ENCODE measurements at regions not wholly inside any gene's neighbourhood (a gene's known extent, or its start where the extent isn't known, plus 50 kb on each side); places are given as distances from the start of the nearest gene placed in this dataset.
"Not testable (repeated sequence)": the region's sequence is repeated elsewhere in the genome, so short reads cannot be mapped to it uniquely, and the experiment has no call there.

DNA sequence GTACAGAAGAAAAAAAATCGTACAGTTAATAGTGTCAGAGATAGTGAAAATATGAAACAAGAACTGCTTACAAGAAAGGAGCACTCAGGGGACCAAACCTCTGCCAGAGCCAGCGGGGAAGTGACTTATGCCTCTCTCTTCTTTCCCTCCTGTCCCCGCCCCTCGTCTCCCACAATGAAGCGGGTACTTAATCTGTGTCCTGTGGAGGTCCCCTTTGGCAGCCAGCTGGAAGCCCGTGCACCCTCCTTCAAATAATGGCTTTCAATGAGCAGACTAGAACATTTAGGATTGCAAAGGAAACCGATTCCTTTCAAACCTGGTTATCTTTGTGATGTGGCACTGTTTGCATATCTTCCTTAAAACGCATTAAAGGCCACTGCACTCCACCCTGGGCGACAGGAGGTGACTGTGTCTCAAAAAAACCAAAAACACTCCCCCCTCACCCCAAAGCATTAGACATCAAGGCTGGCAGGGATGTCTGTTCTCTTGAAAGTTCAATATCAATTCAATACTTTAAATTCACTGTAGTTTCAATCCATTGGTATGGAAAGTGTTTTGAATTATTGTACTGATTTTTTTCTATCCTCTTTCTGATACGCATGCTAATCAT, 51.7 kb downstream of the PPIAL4C start:
- H3K4me1 ChIP-seq (ENCODE audit: control insufficient read depth, insufficient read depth, low read length); H3K9ac ChIP-seq (ENCODE audit: low read depth, low read length); H3K36me3 ChIP-seq (ENCODE audit: control insufficient read depth, insufficient read depth, low read length); H3K4me3 ChIP-seq (ENCODE audit: low read depth, low read length); H3K9me3 ChIP-seq (ENCODE audit: control insufficient read depth, insufficient read depth, low read length); H3K27me3 ChIP-seq (ENCODE audit: control insufficient read depth, insufficient read depth, low read length): not testable (repeated sequence)

DNA sequence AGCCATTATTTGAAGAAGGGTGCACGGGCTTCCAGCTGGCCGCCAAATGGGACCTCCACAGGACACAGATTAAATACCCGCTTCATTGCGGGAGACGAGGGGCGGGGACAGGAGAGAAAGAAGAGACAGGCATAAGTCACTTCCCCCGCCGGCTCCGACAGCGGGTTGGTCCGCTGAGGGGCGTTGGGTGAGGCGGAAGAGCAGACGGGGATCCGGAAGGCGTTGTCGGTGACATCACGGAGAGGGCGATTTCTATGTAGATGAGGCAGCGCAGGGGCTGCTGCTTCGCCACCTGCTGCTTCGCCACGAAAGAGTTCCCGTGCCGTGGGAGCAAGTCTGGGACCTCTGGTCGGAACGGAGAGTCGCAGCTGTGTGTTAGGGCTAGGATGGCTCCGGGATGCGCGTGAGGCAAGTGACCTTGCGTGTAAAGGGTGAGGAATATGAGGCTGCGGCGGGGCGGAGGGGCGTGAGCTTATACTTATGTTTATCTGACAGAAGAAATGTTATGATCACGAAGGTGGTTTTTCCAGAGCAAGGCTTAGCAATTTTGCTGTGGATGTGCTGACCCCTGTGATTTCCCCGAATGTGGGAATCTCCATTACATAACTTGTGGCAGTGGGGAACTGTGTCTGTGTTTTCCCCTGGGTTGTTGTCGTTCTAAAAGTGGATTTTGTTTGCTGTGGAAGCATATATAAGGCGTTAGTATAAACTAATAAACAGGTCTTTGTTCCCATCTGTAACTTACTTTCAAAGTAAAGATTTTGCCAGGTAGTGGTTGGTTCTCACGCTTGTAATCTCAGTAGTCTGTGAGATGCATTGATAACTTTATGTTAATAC, 52.9 kb downstream of the PPIAL4C start:
- H3K9me3 ChIP-seq (ENCODE audit: control insufficient read depth, insufficient read depth, low read length); H3K4me1 ChIP-seq (ENCODE audit: control insufficient read depth, insufficient read depth, low read length); H3K27me3 ChIP-seq (ENCODE audit: control insufficient read depth, insufficient read depth, low read length); H3K36me3 ChIP-seq (ENCODE audit: control insufficient read depth, insufficient read depth, low read length): not testable (repeated sequence)
- Histone ChIP-seq H3K9ac (ENCODE audit: low read depth, low read length) (peak overlapping the region; percentile 97), H3K4me3 (ENCODE audit: low read depth, low read length) (peak overlapping the region; percentile 43)

DNA sequence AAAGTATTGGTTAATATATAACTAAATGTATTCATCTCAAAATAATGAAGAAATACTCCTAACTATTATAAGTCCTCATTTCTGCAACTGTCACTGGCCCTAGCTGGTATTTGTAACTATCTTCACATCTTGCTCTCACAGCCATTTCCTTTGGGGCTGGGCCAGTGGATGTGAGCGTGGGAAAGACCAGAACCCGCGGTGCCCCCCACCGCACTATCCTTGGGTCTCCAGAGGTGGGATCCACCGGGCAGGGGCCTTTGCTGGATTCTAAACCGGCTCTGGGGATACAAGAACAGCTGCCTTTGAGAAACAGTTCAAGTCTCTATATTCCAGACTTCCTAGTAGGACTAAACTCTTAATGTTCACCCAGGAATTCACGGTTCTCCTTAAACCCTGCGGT, 54.8 kb downstream of the PPIAL4C start:
- not testable (repeated sequence) for H3K4me3 ChIP-seq (ENCODE audit: low read depth, low read length); H3K4me1 ChIP-seq (ENCODE audit: control insufficient read depth, insufficient read depth, low read length); H3K9me3 ChIP-seq (ENCODE audit: control insufficient read depth, insufficient read depth, low read length); H3K9ac ChIP-seq (ENCODE audit: low read depth, low read length); H3K27me3 ChIP-seq (ENCODE audit: control insufficient read depth, insufficient read depth, low read length); H3K36me3 ChIP-seq (ENCODE audit: control insufficient read depth, insufficient read depth, low read length)

DNA sequence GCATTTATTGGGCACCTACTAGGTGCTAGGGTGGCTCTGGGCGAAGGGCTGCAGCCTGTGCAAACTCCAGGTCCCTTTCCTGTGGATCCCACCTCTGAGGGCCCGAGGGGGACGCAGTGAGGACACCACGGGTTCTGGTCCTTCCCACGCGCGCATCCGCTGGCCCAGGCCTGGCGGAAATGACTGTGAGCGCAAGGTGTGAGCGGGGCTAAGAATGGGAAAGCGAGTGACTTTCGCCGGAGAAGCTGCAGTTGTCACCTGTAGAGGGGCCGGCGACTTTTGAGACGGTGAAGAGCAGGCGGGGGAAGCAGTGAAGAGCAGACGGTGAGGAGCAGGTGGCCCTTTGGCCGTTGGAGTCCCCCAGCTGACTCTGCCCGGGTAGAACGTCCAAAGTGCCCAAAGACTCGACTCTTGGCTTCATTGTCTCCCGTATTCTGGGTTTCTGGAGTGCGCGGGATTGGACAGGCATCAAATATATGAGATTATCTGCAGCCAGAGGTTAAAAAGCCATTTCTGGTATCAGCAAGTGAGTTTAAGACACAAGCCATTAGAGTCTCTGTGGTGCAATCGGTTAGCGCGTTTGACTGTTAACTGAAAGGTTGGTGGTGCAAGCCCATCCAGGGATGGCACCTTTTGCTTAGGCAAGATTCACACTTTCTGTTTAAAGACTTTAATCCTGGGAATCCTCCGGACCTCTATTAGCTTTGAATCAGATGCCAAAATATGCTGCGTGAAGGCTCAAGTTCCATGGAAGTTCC, 55.4 kb downstream of the PPIAL4C start:
- not testable (repeated sequence) for H3K4me3 ChIP-seq (ENCODE audit: low read depth, low read length); H3K27me3 ChIP-seq (ENCODE audit: control insufficient read depth, insufficient read depth, low read length); H3K9ac ChIP-seq (ENCODE audit: low read depth, low read length); H3K9me3 ChIP-seq (ENCODE audit: control insufficient read depth, insufficient read depth, low read length); H3K4me1 ChIP-seq (ENCODE audit: control insufficient read depth, insufficient read depth, low read length); H3K36me3 ChIP-seq (ENCODE audit: control insufficient read depth, insufficient read depth, low read length)

DNA sequence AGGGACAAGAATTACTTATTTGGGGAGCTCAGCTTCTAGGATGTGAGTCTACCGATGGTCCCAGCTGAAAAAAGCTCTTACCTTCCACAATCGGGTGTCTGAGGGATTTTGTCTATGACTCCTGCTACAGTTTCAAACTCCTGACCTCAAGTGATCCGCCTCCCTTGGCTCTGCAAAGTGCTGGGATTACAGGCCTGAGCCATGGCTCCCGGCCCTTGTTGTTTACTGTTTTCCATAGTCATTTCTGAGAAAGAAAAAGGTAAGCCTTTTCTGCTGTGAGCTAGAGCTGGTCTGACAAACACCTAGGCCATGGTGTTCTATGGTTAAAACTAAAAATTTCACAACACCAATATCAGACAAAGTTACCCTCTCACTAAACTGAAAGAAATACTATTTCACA, 57.5 kb downstream of the PPIAL4C start:
- H3K9ac ChIP-seq (ENCODE audit: low read depth, low read length); H3K4me1 ChIP-seq (ENCODE audit: control insufficient read depth, insufficient read depth, low read length); H3K36me3 ChIP-seq (ENCODE audit: control insufficient read depth, insufficient read depth, low read length); H3K4me3 ChIP-seq (ENCODE audit: low read depth, low read length); H3K9me3 ChIP-seq (ENCODE audit: control insufficient read depth, insufficient read depth, low read length); H3K27me3 ChIP-seq (ENCODE audit: control insufficient read depth, insufficient read depth, low read length): not testable (repeated sequence)

DNA sequence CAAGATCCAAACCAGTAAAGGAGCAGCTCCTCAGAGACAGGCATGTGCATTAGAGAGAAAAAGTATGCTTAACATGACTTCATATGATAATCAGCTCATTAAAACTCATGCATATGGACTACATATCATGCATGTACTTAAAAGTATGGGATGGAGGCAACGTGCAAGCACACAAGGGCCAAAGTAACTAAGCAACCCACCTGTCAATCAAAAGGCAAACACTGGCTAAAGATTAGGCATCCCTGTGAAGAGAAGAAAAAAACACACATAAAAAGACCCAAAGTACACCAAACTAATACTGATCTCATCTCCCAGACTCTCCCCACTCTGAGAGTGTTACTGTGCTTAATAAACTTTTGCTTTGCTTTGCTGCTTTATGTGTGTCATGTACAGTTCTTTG, 61.2 kb downstream of the PPIAL4C start:
- H3K9ac ChIP-seq (ENCODE audit: low read depth, low read length); H3K4me1 ChIP-seq (ENCODE audit: control insufficient read depth, insufficient read depth, low read length); H3K4me3 ChIP-seq (ENCODE audit: low read depth, low read length); H3K36me3 ChIP-seq (ENCODE audit: control insufficient read depth, insufficient read depth, low read length); H3K27me3 ChIP-seq (ENCODE audit: control insufficient read depth, insufficient read depth, low read length); H3K9me3 ChIP-seq (ENCODE audit: control insufficient read depth, insufficient read depth, low read length): not testable (repeated sequence)

DNA sequence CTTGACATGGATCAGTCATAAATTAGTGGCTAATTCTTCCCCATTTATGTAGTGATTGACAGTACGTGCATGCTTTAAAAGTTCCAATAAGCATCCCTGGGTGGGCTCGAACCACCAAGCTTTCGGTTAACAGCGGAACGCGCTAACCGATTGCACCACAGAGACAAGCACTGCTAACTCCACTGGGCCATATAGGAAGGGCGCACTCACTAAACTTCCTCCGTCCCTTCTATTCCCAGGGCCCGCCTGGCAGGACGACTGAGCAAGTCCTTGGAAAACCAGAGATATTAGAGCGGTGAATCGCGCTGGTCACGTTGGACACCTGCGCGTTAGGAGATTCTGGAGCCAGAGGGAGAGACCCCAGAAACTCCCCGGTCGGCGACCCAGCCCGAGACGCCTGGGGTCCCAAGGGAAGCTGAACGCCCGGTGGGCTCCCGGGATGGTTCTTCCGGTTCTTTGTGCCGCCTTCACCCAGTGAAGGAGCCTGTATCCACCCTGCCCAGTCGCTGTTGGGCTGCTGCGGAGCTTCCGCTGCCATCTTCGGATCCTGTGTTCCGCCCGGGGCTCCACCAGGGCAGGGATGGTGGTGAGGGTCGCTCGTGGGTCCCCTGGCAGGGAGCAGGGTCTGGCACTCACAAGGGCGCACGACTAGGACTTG, 62.8 kb downstream of the PPIAL4C start:
- H3K27me3 ChIP-seq (ENCODE audit: control insufficient read depth, insufficient read depth, low read length); H3K4me1 ChIP-seq (ENCODE audit: control insufficient read depth, insufficient read depth, low read length); H3K9ac ChIP-seq (ENCODE audit: low read depth, low read length); H3K9me3 ChIP-seq (ENCODE audit: control insufficient read depth, insufficient read depth, low read length); H3K36me3 ChIP-seq (ENCODE audit: control insufficient read depth, insufficient read depth, low read length): not testable (repeated sequence)
- H3K4me3 ChIP-seq (ENCODE audit: low read depth, low read length): peak overlapping the region; percentile 46

DNA sequence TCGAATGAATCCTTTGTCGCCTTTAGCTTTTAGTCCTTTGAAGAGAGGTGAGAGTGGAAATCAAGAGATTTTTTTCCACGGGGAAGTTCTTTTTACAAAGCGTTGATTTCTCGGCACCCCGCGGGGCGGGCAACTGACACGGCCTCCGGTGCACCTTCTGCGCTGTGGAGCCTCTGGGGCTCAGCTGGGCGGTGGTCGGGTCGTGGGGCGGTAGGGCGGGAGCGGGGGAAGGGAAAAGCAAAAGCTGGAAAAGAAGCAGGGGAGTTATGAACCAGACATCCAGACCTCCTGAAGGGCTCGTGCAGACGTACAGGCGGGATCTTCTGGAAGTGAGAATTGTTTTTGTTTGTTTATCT, 63.3 kb downstream of the PPIAL4C start:
- H3K4me3 ChIP-seq (ENCODE audit: low read depth, low read length): peak overlapping the region; percentile 46
- H3K9me3 ChIP-seq (ENCODE audit: control insufficient read depth, insufficient read depth, low read length); H3K27me3 ChIP-seq (ENCODE audit: control insufficient read depth, insufficient read depth, low read length); H3K36me3 ChIP-seq (ENCODE audit: control insufficient read depth, insufficient read depth, low read length); H3K4me1 ChIP-seq (ENCODE audit: control insufficient read depth, insufficient read depth, low read length); H3K9ac ChIP-seq (ENCODE audit: low read depth, low read length): not testable (repeated sequence)

DNA sequence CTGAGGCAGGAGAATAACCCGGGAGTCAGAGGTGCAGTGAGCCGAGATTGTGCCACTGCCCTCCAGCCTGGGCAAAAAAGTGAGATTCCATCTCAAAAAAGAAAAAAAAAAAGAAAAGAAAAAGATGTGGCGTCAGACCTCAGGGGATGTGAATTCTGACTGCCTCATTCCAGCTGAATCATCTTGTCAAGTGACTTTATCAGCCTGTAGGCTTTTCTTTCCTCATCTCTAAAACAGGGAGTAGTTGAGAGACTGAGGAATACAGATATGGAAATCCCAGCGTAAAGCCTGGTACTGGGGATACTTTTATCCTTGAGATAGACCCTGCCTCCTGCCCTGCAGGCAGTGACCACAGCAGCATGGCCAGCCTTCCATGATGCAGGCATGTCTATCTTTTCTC, 74.1 kb downstream of the PPIAL4C start:
- H3K27me3 ChIP-seq (ENCODE audit: control insufficient read depth, insufficient read depth, low read length); H3K4me3 ChIP-seq (ENCODE audit: low read depth, low read length); H3K4me1 ChIP-seq (ENCODE audit: control insufficient read depth, insufficient read depth, low read length); H3K36me3 ChIP-seq (ENCODE audit: control insufficient read depth, insufficient read depth, low read length); H3K9ac ChIP-seq (ENCODE audit: low read depth, low read length); H3K9me3 ChIP-seq (ENCODE audit: control insufficient read depth, insufficient read depth, low read length): not testable (repeated sequence)

DNA sequence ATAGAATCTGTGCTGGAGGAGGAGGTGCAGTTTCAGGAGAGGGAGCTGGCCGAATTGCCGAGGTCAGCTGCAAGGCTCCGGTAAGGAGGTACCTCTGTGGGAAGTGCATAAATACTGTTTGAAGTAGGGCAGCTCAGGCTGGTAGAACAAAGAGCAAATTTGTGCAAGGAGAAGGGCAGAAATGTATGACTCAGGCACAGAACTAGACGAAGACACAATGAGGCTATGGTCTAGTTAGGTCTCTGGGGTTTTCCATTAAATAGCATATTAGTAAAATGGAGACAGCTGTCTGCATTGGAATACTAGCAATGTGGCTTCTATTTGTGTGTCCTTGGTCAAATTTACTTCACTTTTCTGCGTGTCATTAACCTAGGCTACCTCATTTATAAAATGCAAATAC, 74.5 kb downstream of the PPIAL4C start:
- H3K36me3 ChIP-seq (ENCODE audit: control insufficient read depth, insufficient read depth, low read length); H3K4me3 ChIP-seq (ENCODE audit: low read depth, low read length); H3K9ac ChIP-seq (ENCODE audit: low read depth, low read length); H3K9me3 ChIP-seq (ENCODE audit: control insufficient read depth, insufficient read depth, low read length); H3K4me1 ChIP-seq (ENCODE audit: control insufficient read depth, insufficient read depth, low read length); H3K27me3 ChIP-seq (ENCODE audit: control insufficient read depth, insufficient read depth, low read length): not testable (repeated sequence)

DNA sequence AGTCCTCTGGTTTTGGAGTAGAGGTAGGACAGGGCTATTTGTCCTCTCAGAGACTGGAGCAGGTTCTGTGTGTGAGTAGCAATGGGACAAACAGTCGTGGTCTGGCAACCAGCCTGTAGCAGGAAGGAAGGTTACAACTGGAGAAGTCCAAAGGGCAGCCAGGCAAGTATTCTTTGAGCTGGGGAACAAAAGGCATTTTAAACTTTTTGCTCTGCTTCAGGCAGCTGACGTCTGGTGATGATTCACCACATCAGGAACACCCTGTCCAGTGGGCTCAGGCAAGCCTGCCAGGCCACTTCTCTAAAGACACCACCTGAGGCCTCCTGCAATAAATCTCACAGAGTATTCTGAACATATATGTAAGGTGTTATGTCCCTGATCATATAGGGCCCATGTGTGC, 81.0 kb downstream of the PPIAL4C start:
- not testable (repeated sequence) for H3K4me3 ChIP-seq (ENCODE audit: low read depth, low read length); H3K9ac ChIP-seq (ENCODE audit: low read depth, low read length); H3K9me3 ChIP-seq (ENCODE audit: control insufficient read depth, insufficient read depth, low read length); H3K36me3 ChIP-seq (ENCODE audit: control insufficient read depth, insufficient read depth, low read length); H3K27me3 ChIP-seq (ENCODE audit: control insufficient read depth, insufficient read depth, low read length); H3K4me1 ChIP-seq (ENCODE audit: control insufficient read depth, insufficient read depth, low read length)

DNA sequence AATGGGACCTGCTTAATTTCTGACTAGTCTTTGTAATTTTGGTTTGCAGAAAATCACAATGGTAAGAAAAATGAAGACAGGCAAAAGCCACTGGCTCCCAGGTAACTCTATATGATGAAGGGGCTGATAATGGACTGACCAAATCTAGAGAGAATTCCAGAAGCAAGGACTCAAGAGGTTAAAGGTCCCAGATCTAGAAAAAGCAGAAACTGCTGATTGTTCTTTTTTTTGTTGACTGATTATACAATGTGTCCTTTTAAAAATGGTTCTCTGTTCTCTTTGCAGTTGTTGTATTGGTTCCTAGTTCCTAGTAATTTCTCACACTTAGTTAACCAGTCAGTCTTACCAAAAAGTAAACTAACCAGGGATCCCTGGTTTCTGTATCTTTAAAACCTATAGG, 81.4 kb downstream of the PPIAL4C start:
- not testable (repeated sequence) for H3K9ac ChIP-seq (ENCODE audit: low read depth, low read length); H3K36me3 ChIP-seq (ENCODE audit: control insufficient read depth, insufficient read depth, low read length); H3K4me1 ChIP-seq (ENCODE audit: control insufficient read depth, insufficient read depth, low read length); H3K27me3 ChIP-seq (ENCODE audit: control insufficient read depth, insufficient read depth, low read length); H3K9me3 ChIP-seq (ENCODE audit: control insufficient read depth, insufficient read depth, low read length); H3K4me3 ChIP-seq (ENCODE audit: low read depth, low read length)
